ENCODE measurements at regions not wholly inside any gene's neighbourhood (a gene's known extent, or its start where the extent isn't known, plus 50 kb on each side); places are given as distances from the start of the nearest gene placed in this dataset.

DNA sequence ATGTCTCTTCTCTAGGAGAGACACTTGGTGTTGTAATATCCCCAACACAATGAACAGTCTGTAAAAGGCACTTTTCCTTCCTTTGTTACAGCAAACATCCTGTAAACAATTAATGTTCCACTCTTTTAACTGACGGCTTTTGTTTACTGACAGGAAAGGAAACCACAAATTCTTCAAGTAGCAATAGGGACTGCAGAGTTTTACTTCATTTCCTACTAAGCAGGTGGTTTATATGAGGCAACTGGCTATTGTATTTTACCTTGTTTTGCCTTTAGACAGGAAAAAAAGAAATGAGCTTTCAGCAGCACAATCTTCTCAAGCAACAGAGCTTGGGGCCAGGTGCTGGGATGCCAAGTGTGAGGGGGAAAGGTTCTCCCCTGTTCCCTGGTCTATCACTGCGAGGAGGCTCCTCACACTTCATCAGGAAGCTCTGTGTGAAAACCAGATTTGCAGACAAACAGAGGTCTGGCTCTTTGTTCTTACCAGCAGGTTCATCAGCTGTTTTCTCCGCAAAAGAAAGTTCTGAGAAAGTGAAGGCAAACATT lies 51.2 kb downstream of the SIPA1L2 start:
- TF ChIP-seq, protein P1, sequence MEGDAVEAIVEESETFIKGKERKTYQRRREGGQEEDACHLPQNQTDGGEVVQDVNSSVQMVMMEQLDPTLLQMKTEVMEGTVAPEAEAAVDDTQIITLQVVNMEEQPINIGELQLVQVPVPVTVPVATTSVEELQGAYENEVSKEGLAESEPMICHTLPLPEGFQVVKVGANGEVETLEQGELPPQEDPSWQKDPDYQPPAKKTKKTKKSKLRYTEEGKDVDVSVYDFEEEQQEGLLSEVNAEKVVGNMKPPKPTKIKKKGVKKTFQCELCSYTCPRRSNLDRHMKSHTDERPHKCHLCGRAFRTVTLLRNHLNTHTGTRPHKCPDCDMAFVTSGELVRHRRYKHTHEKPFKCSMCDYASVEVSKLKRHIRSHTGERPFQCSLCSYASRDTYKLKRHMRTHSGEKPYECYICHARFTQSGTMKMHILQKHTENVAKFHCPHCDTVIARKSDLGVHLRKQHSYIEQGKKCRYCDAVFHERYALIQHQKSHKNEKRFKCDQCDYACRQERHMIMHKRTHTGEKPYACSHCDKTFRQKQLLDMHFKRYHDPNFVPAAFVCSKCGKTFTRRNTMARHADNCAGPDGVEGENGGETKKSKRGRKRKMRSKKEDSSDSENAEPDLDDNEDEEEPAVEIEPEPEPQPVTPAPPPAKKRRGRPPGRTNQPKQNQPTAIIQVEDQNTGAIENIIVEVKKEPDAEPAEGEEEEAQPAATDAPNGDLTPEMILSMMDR (IDR thresholded peaks at IDR 0.05) = no peak
- TF ChIP-seq EZH2 (IDR thresholded peaks at IDR 0.05) = no peak
